Panc1 (cell line): ENCODE measurements at regions not wholly inside any gene's neighbourhood (a gene's known extent, or its start where the extent isn't known, plus 50 kb on each side); places are given as distances from the start of the nearest gene placed in this dataset.

ENCODE experiments used
- ATAC-seq: fragments of 200-7000 bp; cut with Tn5 transposase; 2 replicates; pipeline ENCODE4 v1.9.1; 2020; ENCODE audit warnings: mild to moderate bottlenecking, moderate library complexity
- BruUV-seq: library from RNA; stranded (reverse); fragments of 400-500 nt; replicated peaks from 2 replicates; lab custom pipeline; 2021; lab: Mats Ljungman, UMichigan
- CTCF ChIA-PET: fragments of 300-600 bp; sonication (Branson Sonifier 250); formaldehyde crosslinking; loops from one replicate; lab custom pipeline; 2022; ENCODE audit warnings: antibody characterized with exemption; lab: Charles Lee
- POLR2A ChIA-PET: fragments of 300-600 bp; sonication (Branson Sonifier 250); formaldehyde crosslinking; loops from one replicate; lab custom pipeline; 2022; ENCODE audit warnings: antibody characterized with exemption; lab: Charles Lee
- DNase-seq: peaks from one replicate; pipeline ENCODE4 v3.0.0-alpha.2; 2010; ENCODE audit warnings: low read depth, low spot score
- H3K27ac ChIP-seq: 2 replicates; pipeline ENCODE4 v1.5.1; 2011; ENCODE audit warnings: mild to moderate bottlenecking, low read length, inconsistent platforms
- H3K27me3 ChIP-seq: fragments of 200-500 bp; sonication (Bioruptor generic); 2 replicates; pipeline ENCODE4 v1.6.0; 2014; ENCODE audit warnings: low read length, inconsistent platforms; ENCODE audit not compliant: control insufficient read depth, insufficient read depth
- H3K36me3 ChIP-seq: fragments of 200-500 bp; sonication (Bioruptor generic); 2 replicates; pipeline ENCODE4 v1.5.1; 2014; ENCODE audit warnings: inconsistent platforms, mild to moderate bottlenecking, low read length, moderate library complexity; ENCODE audit not compliant: control insufficient read depth, insufficient read depth
- H3K4me1 ChIP-seq: 2 replicates; pipeline ENCODE4 v1.5.1; 2011; ENCODE audit warnings: inconsistent platforms, mild to moderate bottlenecking, low read length, moderate library complexity; ENCODE audit not compliant: control insufficient read depth, insufficient read depth
- H3K4me3 ChIP-seq, 2 experiments: 2 replicates each; pipeline ENCODE4 v1.5.1; 2011 to 2012; ENCODE audit warnings: low read depth in 2 of 2, low read length in 2 of 2, mild to moderate bottlenecking in 2 of 2, inconsistent platforms in 1 of 2, moderate library complexity in 1 of 2
- H3K9me3 ChIP-seq: fragments of 200-500 bp; sonication (Bioruptor generic); 2 replicates; pipeline ENCODE4 v1.5.1; 2014; ENCODE audit warnings: low read depth, mild to moderate bottlenecking, inconsistent platforms, low read length, moderate library complexity; ENCODE audit not compliant: control insufficient read depth, insufficient read depth
- CTCF ChIP-seq: fragments of 450-650 bp; IDR thresholded peaks from 2 replicates; pipeline ENCODE4 v1.5.1; 2017; ENCODE audit warnings: mild to moderate bottlenecking
- POLR2AphosphoS5 ChIP-seq: IDR thresholded peaks from 2 replicates; pipeline ENCODE4 v1.6.1; 2012; ENCODE audit warnings: mild to moderate bottlenecking, low read depth, low read length, moderate library complexity
- REST ChIP-seq, 2 experiments: IDR thresholded peaks; 2 replicates each; pipeline ENCODE4 v1.6.1; 2011 to 2012; ENCODE audit warnings: low read depth in 2 of 2, control low read depth in 1 of 2, low read length in 1 of 2, mild to moderate bottlenecking in 1 of 2, moderate library complexity in 1 of 2; ENCODE audit not compliant: insufficient read depth in 1 of 2
- SIN3A ChIP-seq: IDR thresholded peaks from 2 replicates; pipeline ENCODE4 v1.6.1; 2012; ENCODE audit warnings: low read depth, mild to moderate bottlenecking, low read length, moderate library complexity, borderline replicate concordance; ENCODE audit not compliant: insufficient read depth
- TCF7L2 ChIP-seq: IDR thresholded peaks from 2 replicates; pipeline ENCODE4 v1.6.1; 2011; ENCODE audit warnings: mild to moderate bottlenecking, low read depth, low read length, inconsistent platforms
- in situ Hi-C: cut with HindIII; loops from 2 replicates; pipeline ENCODE4 v1.10.0; 2016; ENCODE audit warnings: low sequenced_read_pairs, low pct_unique_long_range_greater_than_20kb
- intact Hi-C: fragments of 100-400 bp; cut with micrococcal nuclease; formaldehyde crosslinking; loops from one replicate; pipeline ENCODE4 v1.10.0; 2022; ENCODE audit not compliant: unreplicated experiment

- POLR2A ChIA-PET: no interaction called here
- Histone ChIP-seq H3K4me1 (no peaks in the 10 kb centered on the region), H3K36me3 (no peaks in the 10 kb centered on the region), H3K27ac (no peak overlapping the region), H3K27me3 (no peaks in the 10 kb centered on the region), H3K4me3 (no peak overlapping the region), H3K9me3 (no peaks in the 10 kb centered on the region)
- CTCF ChIA-PET: no interaction called here
- ATAC-seq: no peak
- no peak for TF ChIP-seq TCF7L2
- intact Hi-C loops (no loop called here), in situ Hi-C loops (no loop called here)
- DNase-seq: no peak
- BruUV-seq: no TSS peak
These were observed 304.1 kb upstream of the FAM98A start for GRCh38 chr2:33903215-33903614.

GRCh38 chr2:33900610-33901009, 301.5 kb upstream of the FAM98A start:
- CTCF ChIA-PET: no interaction called here
- no peak for DNase-seq
- TF ChIP-seq POLR2AphosphoS5 (no peak), REST (IDR thresholded peaks at IDR 0.05; ENCODE audit: insufficient read depth in 1 of 2, low read depth in 2 of 2, low read length in 1 of 2) (no peak), TCF7L2 (no peak), SIN3A (no peak)
- BruUV-seq: no TSS peak
- Histone ChIP-seq H3K9me3 (no peaks in the 10 kb centered on the region), H3K4me1 (no peaks in the 10 kb centered on the region), H3K4me3 (no peak overlapping the region), H3K36me3 (no peaks in the 10 kb centered on the region), H3K27me3 (no peaks in the 10 kb centered on the region), H3K27ac (no peak overlapping the region)
- no peak for ATAC-seq
- POLR2A ChIA-PET: no interaction called here
- in situ Hi-C loops (no loop called here), intact Hi-C loops (no loop called here)

GRCh38 chr2:33897741-33898140, 298.6 kb upstream of the FAM98A start:
- Histone ChIP-seq H3K9me3 (no peaks in the 10 kb centered on the region), H3K4me1 (no peaks in the 10 kb centered on the region), H3K4me3 (no peak overlapping the region), H3K27ac (no peak overlapping the region), H3K27me3 (no peaks in the 10 kb centered on the region), H3K36me3 (no peaks in the 10 kb centered on the region)
- TF ChIP-seq TCF7L2 (no peak), CTCF (no peak), POLR2AphosphoS5 (no peak), SIN3A (no peak), REST (IDR thresholded peaks at IDR 0.05; ENCODE audit: insufficient read depth in 1 of 2, low read depth in 2 of 2, low read length in 1 of 2) (no peak)
- DNase-seq (no peak), ATAC-seq (no peak)
- POLR2A ChIA-PET: no interaction called here
- intact Hi-C loops (no loop called here), in situ Hi-C loops (no loop called here)
- BruUV-seq: no TSS peak
- CTCF ChIA-PET: no interaction called here
